Occipital lobe (tissue), 1 donor: ENCODE measurements at regions not wholly inside any gene's neighbourhood (a gene's known extent, or its start where the extent isn't known, plus 50 kb on each side); places are given as distances from the start of the nearest gene placed in this dataset.

Experiments
- DNase-seq: peaks from one replicate; lab custom pipeline; 2025; lab: John Stamatoyannopoulos, UW

DNA sequence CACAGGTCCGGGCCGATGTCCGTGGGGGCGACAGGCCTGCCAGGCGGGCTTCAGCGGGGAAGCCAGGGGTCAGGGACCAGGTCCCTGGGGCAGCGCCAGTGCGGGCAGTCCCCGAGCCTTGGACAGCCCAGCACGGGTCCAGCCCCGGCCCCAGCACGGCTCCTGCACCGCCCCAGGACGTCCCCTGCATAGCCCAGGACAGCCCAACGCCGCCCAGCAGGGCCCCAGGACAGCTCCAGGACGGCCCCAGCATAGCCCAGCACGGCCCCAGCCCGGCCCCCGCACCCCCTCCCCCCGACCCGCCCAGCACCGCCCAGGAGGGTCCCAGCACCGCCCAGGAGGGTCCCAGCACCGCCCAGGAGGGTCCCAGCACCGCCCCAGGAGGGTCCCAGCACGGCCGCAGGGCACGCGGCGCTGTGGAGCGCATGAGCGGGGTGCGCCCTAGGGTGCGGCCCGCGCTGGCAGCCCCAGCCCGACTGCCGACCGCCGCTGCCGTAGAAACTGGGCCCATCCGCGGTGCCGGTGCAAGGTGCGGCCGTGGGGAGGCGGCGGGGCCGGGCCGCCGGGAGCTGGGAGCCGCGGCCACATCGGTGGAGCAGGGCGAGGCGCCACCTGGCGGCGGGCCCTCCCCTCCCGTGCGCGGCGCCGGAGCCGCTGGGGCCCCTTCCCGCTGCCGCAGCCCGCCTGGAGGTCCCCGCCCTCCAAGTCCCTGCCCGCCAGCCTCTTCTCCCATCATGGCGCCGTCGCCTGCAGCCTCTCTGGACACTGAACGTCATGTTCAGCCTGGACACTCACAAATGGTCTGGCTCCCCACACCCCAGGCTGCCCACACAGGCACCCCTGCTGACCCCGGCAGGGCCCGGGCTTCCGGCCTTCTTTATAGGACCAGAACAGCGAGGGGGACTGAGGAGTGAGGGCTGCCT, 106.8 kb upstream of the NKX1-1 start:
- no peak for DNase-seq

DNA sequence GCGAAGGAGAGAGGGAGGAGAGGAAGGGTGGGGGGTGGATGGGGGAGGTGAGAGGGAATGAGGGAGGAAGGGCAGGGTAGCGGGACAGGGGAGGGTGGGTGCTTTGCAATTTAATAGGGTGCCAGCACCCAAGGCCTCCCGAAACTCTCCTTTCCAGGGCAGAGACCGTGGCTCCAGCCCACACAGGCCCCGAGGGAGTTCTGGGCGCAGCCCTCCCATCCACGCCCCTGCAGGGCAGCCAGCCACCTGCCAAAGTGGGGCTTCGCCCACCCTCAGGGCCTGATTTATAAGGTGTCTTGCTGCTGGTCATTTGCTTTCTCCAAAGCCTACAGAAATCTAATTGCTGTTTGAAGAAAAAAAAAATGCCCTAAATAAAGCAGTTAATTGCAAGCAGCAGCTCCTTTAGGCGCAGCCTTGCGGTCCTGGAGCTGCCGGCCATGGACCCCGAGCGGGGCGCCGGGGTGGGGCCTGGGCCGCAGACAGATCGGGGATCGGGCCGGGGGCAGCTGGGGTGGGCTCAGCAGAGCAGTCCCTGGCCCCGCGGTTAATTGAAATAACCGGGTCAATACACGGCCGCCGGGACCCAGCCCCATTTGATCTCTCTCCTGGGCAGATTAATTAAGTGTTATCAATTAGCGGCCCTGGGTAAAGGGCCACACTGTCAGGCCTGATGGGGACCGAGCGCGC, 106.0 kb upstream of the NKX1-1 start:
- no peak for DNase-seq

DNA sequence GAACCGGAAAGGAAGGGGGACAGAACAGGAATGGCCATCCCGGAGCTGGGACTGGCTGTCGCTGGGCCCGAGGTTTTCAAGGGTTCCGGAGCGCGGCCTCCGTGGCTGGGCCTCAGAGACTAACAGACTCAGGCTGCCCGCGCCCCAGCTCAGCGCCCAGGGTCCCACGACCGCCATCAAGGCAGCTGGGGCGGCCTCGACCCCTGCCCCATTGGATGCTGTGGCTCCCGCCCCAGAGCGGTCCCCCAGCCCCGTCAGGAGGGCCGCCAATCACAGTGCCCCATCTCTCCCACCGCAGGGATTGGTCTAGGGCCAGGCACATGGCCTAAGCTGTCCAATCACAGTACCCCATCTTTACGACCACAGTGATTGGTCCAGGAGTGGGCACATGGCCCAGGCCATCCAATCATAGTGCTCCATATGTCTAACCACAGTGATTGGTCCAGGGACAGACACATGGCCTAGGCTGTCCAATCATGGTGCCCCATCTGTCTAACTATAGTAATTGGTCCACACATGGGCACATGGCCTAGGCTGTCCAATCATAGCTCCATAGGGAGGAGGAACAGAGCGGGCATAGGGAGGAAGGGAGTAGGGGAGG, 105.3 kb upstream of the NKX1-1 start:
- DNase-seq = no peak

DNA sequence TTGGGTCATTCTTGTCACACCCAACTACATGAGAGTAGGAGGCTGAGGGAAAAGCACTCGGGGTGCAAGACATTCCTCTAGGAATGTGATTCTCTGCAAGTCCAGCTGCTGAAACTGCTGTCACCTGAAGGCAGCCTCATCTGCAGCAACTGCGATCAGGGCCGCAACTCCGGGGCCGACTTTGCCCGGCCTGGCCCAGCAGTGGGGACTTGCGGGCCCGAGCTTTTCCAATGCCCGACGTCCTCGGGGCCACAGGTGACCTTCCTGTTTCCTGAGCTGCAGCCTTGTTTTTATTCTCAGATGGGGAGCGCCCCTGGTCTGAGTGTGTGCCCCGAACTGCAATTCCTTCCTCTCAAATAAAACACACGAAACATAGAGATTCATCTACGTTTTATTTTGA, 104.7 kb upstream of the NKX1-1 start:
- DNase-seq = no peak

DNA sequence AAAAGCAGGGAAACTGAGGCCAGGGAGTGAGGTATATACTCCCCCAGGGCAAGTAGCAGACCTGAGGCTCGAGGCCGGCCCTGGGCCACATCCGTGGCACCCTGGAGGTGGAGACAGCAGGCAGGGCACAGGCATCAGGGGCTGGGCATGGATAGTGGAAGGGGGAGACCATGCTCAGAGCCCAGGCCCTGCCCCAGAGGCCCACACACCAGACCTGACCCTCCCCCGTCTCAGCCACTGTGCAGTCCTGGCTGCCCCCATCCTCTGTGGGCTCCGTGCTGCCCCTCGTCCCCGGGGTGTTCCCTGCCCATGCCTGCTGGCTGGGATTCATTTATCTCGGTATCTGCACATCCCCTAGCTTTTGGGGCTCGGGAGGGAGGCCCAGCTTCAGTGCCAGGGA, 103.1 kb upstream of the NKX1-1 start:
- DNase-seq = no peak

DNA sequence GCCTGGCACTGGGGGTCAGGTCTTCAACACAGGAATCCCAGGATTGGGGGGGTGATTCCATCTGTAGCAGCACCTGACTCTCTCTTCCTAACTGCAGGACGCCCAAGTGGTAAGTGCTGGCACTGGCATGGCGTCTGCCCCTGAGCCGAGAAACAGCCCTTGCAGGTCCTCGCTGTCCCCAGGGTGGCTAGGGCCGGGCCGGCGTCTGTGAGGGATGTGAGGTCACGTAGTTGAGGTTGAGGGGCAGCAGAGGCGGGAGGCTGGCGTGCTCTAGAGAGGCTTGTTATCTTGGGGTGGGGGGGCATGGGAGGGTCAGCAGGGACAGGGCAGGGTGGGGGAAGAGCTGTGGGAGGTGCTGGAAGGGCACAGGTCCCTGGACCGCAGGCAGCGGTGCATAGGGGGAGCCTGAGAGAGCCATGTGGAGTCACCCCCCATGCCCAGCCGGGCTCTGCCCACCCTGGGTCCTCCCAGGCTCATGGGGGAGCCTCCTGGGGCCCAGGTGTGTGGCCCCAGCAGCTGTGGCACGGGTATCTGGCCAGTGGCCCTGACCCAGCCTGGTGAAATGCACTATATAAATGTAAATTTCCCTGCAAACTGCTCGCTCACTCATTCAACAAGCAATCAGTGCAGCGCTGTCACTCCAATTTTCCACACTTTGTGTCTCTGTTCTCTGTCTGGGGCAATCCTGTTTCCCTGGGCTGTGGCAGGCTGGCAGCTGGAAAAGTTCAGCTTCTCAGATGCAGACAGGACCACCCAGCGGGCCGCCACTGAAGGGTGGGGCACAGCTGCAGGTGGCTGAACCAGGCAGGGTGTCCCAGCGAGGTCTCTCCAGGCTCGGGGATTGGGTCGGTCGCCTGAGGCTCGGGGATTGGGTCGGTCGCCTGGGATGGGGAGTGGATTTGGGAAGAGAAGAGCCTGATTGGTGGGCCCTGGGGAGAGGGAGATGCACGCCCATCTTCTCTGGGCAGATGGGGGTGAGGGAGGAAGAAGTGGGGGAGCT, 102.2 kb upstream of the NKX1-1 start:
- DNase-seq = no peak

DNA sequence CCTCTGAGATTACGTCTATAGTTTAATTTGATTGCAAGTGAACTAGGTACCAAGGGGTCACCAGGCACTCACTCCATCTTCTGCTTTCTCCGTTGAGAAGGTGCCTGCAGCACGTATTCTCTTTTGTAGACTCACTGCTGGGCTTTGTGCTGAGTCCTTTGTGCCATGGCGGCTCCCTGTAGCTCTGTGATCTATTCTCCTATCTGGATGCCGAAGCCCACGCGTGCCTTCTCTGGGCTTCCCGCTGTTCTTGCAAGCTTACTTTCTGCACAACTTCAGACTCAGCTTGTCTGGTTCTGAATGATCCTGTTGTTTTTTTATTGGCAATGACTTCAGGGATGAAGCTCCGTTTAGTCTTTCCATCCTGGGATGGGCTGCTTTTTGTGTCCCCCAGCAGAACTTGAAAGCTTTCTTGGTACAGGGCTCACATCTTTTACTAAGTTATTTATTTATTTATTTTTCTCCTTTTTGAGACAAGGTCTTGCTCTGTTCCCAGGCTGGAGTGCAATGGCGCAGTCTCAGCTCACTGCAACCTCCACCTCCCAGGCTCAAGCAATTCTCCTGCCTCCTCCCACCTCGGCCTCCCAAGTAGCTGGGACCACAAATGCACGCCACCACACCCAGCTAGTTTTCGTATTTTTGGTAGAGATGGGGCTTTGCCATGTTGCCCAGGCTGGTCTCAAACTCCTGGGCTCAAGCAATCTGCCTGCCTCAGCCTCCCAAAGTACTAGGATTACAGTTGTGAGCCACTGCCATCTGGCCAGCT, 100.9 kb upstream of the NKX1-1 start:
- no peak for DNase-seq

DNA sequence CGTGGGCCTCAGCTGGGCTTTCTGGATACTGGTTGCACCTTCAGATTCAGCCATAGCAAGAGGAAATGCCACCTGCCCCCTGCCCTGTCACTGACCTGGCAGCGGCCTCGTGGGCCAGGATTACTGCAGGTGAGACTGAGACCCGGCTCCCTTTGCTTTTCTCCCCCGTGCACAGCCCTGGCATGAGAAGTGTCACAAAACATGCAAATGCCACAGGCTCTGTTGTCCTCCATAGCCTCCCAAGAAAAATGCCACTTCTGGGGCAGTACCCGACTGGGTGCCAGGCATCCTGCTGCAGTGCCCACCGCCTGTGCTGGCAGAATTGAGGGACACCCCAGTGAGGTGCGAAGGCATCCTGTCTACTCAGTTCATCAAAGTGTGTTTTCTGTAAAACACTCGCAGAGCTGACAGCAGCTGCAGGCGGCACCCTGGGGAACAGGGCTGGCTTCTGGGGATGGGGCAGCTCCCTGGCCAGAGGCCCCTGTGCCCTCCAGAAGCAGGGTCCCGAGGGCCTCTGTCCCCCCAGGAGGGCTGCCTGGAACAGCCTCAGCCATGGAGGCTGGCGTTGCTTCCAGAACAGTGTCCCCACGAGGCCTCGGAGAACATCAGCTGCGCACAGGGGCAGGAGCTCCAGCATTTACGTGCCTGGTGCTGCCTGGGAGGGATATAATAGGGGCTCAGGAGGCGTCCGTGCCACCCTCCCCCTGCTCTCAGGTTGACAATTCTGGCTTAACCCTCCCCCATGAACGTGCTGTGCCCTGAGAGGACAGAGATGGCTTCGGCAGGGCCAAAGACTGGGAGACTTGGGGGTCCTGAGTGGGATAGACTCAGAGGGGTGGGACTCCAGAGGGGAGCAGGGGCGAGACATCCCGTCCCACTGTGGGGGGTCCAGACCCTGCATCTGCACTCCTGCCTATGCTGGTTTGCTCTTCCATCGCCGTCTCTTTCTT, 99.5 kb upstream of the NKX1-1 start:
- DNase-seq = no peak

DNA sequence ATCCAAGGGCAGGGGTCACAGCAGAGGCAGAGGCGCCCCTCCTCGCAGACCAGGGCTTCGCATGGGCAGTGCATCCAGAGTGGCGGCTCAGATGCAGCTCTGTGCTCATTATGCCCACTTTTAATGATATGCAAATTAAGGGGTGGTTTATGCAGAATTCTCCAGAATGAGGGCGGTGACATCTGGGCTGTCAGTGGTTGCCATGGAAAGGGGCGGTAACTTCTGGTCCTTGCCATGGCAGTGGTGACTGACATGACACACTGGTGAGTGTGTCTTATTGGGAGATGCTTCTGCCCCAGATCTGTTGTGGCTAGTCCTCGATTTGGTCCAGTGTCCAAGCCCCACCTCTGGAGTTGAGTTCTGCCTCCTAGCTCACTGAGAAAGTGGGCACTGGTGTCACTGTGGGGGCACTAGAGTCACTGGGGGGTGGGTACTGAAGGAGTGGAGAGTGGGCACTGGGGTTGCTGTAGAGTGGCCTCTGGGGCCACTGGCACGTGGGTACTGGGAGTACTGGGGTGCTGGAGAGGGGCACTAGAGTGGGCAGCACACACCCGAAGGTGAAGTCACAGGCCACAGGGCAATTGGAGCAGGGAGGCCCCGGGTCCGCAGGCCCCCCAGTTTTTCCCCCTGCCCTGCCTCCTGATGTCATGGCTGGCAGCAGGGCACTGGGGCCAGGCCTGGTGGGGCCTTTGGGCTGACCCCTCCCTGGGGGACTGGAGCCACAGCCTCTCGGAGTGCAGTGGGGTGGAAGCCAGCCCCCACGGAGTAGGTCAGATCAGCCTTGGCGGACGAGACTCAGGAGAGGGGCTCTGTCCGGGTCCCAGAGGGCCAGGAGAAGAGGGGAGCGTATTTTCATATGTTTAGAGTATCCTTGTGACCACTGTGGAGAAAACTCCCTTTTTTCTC, 98.6 kb upstream of the NKX1-1 start:
- no peak for DNase-seq

DNA sequence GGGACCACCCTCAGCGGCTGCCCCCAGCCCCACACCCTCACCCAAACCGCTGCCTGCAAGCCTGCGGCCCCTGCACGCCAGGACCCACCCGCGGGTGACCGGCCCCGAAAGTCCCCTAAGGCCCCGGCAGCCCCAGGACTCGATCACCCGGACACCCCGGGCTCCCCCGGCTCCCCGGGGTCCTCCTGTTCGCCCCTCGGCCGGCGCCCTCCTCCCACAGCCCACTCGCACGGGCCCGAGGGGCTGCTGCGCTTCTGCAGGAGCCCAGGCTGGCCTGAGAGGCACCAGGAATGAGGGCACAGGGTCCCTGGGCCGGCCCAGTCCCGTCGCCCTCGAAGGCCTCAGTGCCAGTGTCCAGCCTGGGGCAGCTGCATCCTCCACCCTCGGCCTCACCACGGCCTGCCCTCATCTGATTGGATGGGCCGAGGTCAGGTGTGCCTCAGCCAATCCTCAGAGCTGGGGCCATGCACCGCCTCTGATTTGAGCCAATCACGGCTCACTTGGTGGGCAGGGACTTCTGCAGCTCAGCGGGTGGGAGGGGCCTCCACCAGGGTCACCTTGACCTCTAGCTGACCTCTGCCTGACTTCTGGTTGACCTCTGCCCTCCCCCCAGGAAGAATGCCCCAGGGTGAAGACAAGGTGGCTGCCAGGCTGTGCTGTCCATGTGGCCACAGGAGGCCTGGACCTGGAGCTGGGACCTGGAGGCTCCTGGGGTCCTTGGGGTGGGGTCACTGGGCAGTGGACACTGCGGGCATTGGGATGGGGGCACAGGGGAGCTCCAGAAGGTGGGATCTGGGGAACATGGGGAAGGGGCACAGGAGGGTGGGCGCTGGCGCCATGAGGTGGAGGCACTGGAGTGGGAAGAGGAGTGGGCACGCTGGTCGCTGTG, 97.6 kb upstream of the NKX1-1 start:
- DNase-seq = no peak

DNA sequence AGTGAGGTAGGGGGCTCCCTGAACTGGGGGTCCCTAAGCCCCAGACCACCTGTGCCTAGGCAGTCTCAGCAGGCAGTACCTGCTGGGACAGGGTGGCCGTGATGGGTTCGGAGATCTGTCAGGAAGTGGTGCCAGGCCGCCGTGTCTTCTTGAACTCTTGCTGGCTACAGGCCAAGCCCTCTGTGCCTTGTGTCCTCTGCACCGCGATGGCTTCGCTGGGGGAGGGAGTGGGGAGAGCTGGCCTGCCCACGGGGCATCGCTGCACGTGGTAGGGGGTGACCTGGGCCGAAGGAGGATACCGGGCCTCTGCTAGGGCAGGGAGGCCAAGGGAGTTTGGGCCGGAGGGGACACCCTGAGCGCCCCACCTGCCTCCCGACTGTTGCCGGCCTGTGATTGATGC, 96.7 kb upstream of the NKX1-1 start:
- no peak for DNase-seq

DNA sequence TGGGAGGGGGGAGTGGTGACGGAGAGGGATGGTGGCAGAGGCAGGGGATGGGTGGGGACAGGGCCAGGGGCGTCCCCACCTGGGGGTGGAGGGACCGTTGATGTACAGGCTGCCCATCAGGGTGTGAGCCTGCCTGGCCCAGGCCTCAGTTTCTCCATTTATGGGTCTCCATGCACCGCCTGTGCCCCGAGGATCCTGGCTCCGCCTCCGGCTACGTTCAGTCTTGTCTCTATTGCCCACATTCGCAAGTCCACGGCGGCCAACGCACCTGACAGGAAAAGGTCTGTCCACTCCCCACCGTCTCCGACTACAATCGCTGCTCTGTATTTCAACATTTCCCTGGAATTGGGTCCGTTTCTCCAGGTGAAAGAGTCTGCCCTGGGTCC, 96.3 kb upstream of the NKX1-1 start:
- DNase-seq = no peak

DNA sequence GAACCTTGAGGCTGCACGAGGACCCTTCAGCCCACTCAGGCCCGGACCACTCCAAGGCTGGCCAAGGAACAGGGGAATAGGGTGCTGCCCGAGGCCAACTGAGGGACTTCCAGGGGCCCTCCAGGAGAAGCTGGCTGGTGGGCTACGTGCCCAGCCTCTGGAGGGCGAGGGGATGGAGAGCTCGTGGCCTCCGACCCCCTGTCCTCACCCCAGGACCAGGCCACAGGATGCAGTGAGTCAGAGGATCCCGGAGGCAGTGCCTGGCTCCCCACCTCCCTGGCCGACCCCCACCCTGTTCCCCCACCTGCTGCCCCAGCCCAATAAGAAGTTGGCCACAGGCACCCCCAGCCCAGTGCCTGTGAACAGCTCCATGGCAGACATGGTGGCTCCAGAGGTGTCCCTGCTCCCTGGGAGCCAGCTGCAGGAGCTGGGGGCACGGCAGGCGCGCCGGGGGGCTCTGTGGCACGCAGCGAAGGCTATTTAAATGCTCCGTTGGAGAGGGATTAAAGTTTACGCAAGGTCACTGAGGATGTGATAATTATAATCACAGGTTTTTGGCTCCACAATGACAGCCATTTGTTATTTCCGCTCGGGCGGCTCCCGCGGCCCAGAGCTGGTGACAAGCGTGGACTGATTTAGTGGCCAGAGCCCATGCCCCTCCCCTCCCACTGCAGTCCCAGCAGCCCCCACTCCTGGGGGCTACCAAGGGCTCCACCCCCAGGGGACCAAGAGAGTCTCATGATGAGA, 95.7 kb upstream of the NKX1-1 start:
- DNase-seq = no peak

DNA sequence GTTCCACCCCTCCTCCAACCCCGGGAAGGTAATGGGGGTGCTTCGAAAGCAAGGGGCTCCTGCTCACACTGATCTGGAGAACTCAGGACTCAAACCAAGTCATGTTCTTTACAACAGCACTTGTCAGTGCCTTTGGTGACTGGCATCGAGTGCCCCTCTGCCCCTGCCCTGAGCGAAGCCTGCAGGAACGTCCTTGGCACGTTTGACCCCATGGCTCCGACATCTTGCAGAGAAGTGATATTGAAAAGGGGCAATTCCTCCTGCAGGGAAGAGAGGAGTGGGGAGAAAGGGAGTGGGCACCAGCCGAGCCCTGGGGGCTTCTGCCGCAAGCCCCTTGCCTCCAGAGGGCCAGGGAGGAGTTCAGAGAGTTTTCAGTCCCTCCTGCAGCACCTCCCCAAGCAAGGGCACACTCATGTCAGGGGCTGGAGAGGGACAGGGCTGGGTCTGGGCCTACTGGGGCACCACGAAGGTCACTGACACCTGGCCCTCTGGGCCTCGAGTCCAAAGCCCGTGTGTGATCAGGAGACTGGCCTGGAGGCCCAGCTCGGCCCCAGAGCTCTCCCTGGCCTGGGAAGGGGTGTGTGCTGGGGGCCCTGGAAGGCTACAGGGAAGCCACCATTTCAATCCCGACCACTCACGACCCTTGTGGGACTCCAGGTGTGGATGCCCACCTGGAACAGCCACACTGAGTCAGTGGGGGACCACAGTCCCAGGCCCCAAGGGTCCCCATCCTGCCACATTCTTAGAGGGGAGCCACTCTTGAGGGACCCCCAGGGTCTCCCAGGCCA, 94.9 kb upstream of the NKX1-1 start:
- DNase-seq = no peak

DNA sequence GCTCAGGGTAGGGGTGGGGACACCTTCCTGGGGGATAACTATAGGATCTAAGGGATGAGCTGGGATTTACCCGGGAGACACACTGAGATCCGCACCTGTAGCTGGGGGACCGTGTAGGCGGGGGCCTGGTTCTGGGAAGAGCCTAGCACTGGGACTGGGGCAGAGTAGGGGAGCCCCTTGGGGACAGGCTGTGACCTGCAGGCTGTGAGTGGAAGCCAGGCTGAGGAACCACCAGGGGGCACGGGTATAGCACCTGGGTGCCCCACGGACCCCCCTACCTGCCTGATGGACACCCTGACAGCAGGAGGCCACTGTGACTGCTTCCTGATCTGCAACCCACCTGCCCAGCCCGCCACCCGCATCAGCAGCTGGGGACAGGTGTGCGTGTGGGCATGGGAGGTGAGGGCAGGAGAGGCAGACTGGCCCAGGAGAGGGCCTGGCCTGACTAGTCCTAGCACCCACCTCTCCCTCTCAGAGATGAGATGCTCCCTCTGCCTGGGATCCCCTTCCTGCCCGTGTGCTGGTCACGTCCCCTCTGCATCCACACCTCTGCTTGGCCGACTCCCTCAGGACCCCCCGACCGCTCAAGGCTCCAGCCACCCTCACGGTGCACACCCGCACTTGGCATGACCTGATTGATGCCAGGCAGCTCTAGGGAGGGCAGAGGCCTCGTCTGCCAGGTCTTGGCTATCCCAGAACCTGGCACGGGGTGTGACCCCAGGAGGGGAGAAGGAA, 94.2 kb upstream of the NKX1-1 start:
- DNase-seq = no peak
